PC-9 (cell line): ENCODE measurements at regions not wholly inside any gene's neighbourhood (a gene's known extent, or its start where the extent isn't known, plus 50 kb on each side); places are given as distances from the start of the nearest gene placed in this dataset.

Experiments
- BruUV-seq: library from RNA; stranded (reverse); fragments of 400-500 nt; replicated peaks from 2 replicates; lab custom pipeline; 2021; lab: Mats Ljungman, UMichigan
- CTCF ChIA-PET: fragments of 300-600 bp; sonication (Branson Sonifier 250); formaldehyde crosslinking; loops from one replicate; lab custom pipeline; 2022; ENCODE audit warnings: antibody characterized with exemption; lab: Charles Lee
- POLR2A ChIA-PET: fragments of 300-600 bp; sonication (Branson Sonifier 250); formaldehyde crosslinking; loops from one replicate; lab custom pipeline; 2022; ENCODE audit warnings: antibody characterized with exemption; ENCODE audit not compliant: unreplicated experiment; lab: Charles Lee
- DNase-seq, 2 experiments: peaks; one replicate each; pipeline versions ENCODE4 v3.0.0 to v3.0.0-alpha.2; 2015 to 2022; ENCODE audit warnings: mixed read lengths in 1 of 2
- H2AFZ ChIP-seq: fragments of 200-600 bp; sonication (generic); 2 replicates; pipeline ENCODE4 v1.8.1; 2017; ENCODE audit warnings: antibody characterized with exemption
- H3F3A ChIP-seq: fragments of 200-600 bp; sonication (generic); 2 replicates; pipeline ENCODE4 v1.8.1; 2017; ENCODE audit warnings: antibody characterized with exemption, mild to moderate bottlenecking, low read depth; ENCODE audit not compliant: insufficient read depth
- H3K27ac ChIP-seq: fragments of 200-600 bp; sonication (generic); 2 replicates; pipeline ENCODE4 v1.6.1; 2016; ENCODE audit warnings: mixed run types
- H3K27me3 ChIP-seq: fragments of 200-600 bp; sonication (generic); 2 replicates; pipeline ENCODE4 v1.6.1; 2016; ENCODE audit warnings: low read depth, mixed run types; ENCODE audit not compliant: insufficient read depth
- H3K36me3 ChIP-seq: fragments of 200-600 bp; sonication (generic); 2 replicates; pipeline ENCODE4 v1.6.1; 2016; ENCODE audit warnings: low read depth, mixed run types
- H3K4me1 ChIP-seq: fragments of 200-600 bp; sonication (generic); replicated peaks from 2 replicates; pipeline ENCODE4 v1.6.1; 2016; ENCODE audit warnings: mixed run types; ENCODE audit not compliant: insufficient read depth
- H3K4me2 ChIP-seq: fragments of 200-600 bp; sonication (generic); 2 replicates; pipeline ENCODE4 v1.6.1; 2017; ENCODE audit warnings: mixed run types
- H3K4me3 ChIP-seq: fragments of 200-600 bp; sonication (generic); 2 replicates; pipeline ENCODE4 v1.6.1; 2016; ENCODE audit warnings: mixed run types
- H3K79me2 ChIP-seq: fragments of 200-600 bp; sonication (generic); 2 replicates; pipeline ENCODE4 v1.6.1; 2017; ENCODE audit warnings: low read depth, mixed run types
- H3K9me2 ChIP-seq: fragments of 200-600 bp; sonication (generic); 2 replicates; pipeline ENCODE4 v1.8.1; 2017; ENCODE audit warnings: mild to moderate bottlenecking; ENCODE audit not compliant: insufficient read depth
- H3K9me3 ChIP-seq: fragments of 200-600 bp; sonication (generic); 2 replicates; pipeline ENCODE4 v1.8.1; 2016; ENCODE audit warnings: low read depth; ENCODE audit not compliant: insufficient read depth
- H4K20me1 ChIP-seq: fragments of 200-600 bp; sonication (generic); 2 replicates; pipeline ENCODE4 v1.8.1; 2017; ENCODE audit not compliant: insufficient read depth
- CTCF ChIP-seq: fragments of 200-600 bp; sonication (generic); conservative IDR thresholded peaks from 2 replicates; pipeline ENCODE4 v1.6.1; 2017; ENCODE audit warnings: mixed run types, antibody characterized with exemption, mild to moderate bottlenecking, moderate library complexity
- EZH2 ChIP-seq: fragments of 200-600 bp; sonication (generic); IDR thresholded peaks from 2 replicates; pipeline ENCODE4 v1.8.0; 2017; ENCODE audit warnings: antibody characterized with exemption, low read depth
- intact Hi-C: fragments of 100-400 bp; cut with micrococcal nuclease; formaldehyde crosslinking; loops from one replicate; pipeline ENCODE4 v1.10.0; 2022; ENCODE audit not compliant: unreplicated experiment

DNA sequence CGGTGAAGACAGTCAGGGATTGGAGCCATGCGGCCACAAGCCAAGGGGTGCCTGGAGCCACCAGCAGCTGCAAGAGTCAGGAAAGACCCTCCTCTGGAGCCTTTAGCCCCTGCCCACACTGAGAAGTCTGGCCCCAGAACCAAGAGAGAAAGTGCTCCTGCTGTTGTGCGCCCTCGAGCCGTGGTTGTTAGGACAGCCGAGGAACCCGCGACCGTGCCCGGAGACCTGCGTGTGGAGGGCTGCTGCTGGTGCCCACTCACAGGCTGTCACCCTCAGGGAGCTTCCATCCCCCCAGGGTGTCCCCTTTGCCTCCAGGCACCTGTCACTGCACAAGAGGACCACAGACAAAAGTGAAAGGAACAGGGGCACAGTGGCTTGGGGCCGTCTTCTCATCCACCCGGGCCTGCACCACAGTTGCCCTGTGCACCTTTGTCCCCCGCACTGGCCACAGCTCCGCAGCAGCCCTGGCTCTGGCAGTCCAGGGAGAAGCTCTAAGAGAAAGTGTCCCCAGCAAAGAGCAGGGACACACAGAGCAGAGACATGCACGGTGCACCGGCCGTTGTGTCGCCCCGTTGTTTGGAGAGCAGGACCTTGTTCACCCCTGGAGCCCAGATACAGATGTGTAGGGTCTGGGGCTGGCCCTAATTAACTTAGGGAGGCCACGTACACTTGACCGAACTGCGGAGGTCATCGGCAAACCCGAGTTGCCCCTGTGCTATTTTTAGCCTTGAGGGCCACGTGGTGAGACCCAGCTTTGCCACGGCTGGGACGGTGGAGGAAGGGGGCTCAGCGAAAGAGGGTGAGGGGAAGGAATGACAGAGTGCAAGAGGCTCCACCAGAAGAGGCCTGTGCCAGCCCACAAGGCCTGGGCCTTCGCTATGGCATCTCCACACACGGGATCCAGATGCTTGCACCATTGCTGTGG is 329.2 kb downstream of the C16orf95 start:
- no peaks in the 10 kb centered on the region for H3K9me2 ChIP-seq
- TF ChIP-seq CTCF (no peak), EZH2 (no peak)
- H3K4me1 ChIP-seq = no peaks in the 10 kb centered on the region
- DNase-seq = no peak
- H3K79me2 ChIP-seq = no peaks in the 10 kb centered on the region
- no peak overlapping the region for H3K27ac ChIP-seq
- no peak overlapping the region for H2AFZ ChIP-seq
- CTCF ChIA-PET = interaction anchor here (0.6 kb wide), 1 partner anchor 545 kb away, joined by 3 read pairs; no protein-coding TSS in a partner anchor
- H3K36me3 ChIP-seq = no peaks in the 10 kb centered on the region
- peaks cover 91% of the 10 kb centered on the region for H3K27me3 ChIP-seq
- H3K4me3 ChIP-seq = no peak overlapping the region
- intact Hi-C loops = no loop called here
- POLR2A ChIA-PET = no interaction called here
- BruUV-seq = no TSS peak
- H3K9me3 ChIP-seq = no peaks in the 10 kb centered on the region
- no peak overlapping the region for H3K4me2 ChIP-seq
- H4K20me1 ChIP-seq = no peaks in the 10 kb centered on the region
- no peaks in the 10 kb centered on the region for H3F3A ChIP-seq

GRCh38 chr16:86988920-86989696 is 328.1 kb downstream of the C16orf95 start:
- intact Hi-C loops = no loop called here
- no TSS peak for BruUV-seq
- Histone ChIP-seq H3F3A (no peaks in the 10 kb centered on the region), H3K27me3 (peaks cover 93% of the 10 kb centered on the region), H3K9me3 (no peaks in the 10 kb centered on the region), H2AFZ (no peak overlapping the region), H3K9me2 (no peaks in the 10 kb centered on the region), H3K27ac (no peak overlapping the region), H3K4me3 (no peak overlapping the region), H3K4me1 (no peaks in the 10 kb centered on the region), H3K4me2 (no peak overlapping the region), H3K79me2 (no peaks in the 10 kb centered on the region), H4K20me1 (no peaks in the 10 kb centered on the region), H3K36me3 (no peaks in the 10 kb centered on the region)
- no peak for TF ChIP-seq CTCF
- no peak for TF ChIP-seq EZH2
- ChIA-PET CTCF (no interaction called here), POLR2A (no interaction called here)
- DNase-seq = no peak

DNA sequence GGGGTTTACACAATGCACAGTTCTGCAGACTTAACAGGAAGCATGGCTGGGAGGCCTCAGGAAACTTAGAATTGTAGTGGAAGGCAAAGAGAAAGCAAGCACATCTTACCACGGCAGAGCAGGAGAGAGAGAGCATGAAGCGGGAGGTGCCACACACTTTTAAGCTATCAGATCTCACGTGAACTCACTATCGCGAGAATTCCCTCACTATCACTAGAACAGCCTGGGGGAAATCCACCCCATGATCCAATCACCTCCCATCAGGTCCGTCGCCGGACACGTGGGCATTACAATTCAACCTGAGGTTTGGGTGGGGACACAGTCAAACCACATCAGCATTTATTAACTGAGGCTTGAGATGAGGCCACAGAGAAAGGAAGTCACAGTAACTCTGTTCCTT is 326.7 kb downstream of the C16orf95 start:
- H3K4me3 ChIP-seq = no peak overlapping the region
- H3K4me2 ChIP-seq = no peak overlapping the region
- POLR2A ChIA-PET = no interaction called here
- CTCF ChIA-PET = no interaction called here
- TF ChIP-seq EZH2 (no peak), CTCF (no peak)
- no TSS peak for BruUV-seq
- H3K27ac ChIP-seq = no peak overlapping the region
- intact Hi-C loops = no loop called here
- no peak for DNase-seq
- H3K27me3 ChIP-seq = peaks cover 93% of the 10 kb centered on the region
- no peaks in the 10 kb centered on the region for H3K9me2 ChIP-seq
- H3K79me2 ChIP-seq = no peaks in the 10 kb centered on the region
- no peaks in the 10 kb centered on the region for H3K36me3 ChIP-seq
- H3F3A ChIP-seq = no peaks in the 10 kb centered on the region
- no peaks in the 10 kb centered on the region for H3K4me1 ChIP-seq
- H4K20me1 ChIP-seq = no peaks in the 10 kb centered on the region
- no peaks in the 10 kb centered on the region for H3K9me3 ChIP-seq
- H2AFZ ChIP-seq = no peak overlapping the region
